Hypothalamus (tissue), 51 donors: ENCODE measurements at regions not wholly inside any gene's neighbourhood (a gene's known extent, or its start where the extent isn't known, plus 50 kb on each side); places are given as distances from the start of the nearest gene placed in this dataset.
"Not testable (repeated sequence)": the region's sequence is repeated elsewhere in the genome, so short reads cannot be mapped to it uniquely, and the experiment has no call there.

ENCODE experiments used
- DNase-seq, 51 donors: peaks; one replicate each; lab custom pipeline; 2025; lab: John Stamatoyannopoulos, UW

- DNase-seq = no peak
Measured at GRCh38 chr7:68800316-68800715, 798.0 kb upstream of the AUTS2 start.

- no peak for DNase-seq
Measured at GRCh38 chr7:68805159-68805558, 793.1 kb upstream of the AUTS2 start.

- no peak for DNase-seq
Measured at GRCh38 chr7:68807666-68808065, 790.6 kb upstream of the AUTS2 start.

- no peak for DNase-seq
Measured at GRCh38 chr7:68813551-68814080, 784.7 kb upstream of the AUTS2 start.

GRCh38 chr7:68816491-68816890, 781.8 kb upstream of the AUTS2 start:
- no peak for DNase-seq

- no peak for DNase-seq
Measured at GRCh38 chr7:68820321-68820720, 778.0 kb upstream of the AUTS2 start.

- DNase-seq = no peak
Measured at GRCh38 chr7:68821846-68822245, 776.4 kb upstream of the AUTS2 start.

GRCh38 chr7:68823996-68824780, 774.1 kb upstream of the AUTS2 start:
- no peak for DNase-seq

GRCh38 chr7:68828575-68828974, 769.7 kb upstream of the AUTS2 start:
- DNase-seq = no peak

- no peak for DNase-seq
Measured at GRCh38 chr7:68833422-68833821, 764.9 kb upstream of the AUTS2 start.

GRCh38 chr7:68839014-68839413, 759.3 kb upstream of the AUTS2 start:
- DNase-seq = no peak

- DNase-seq = peak in 1 of 51 donors; percentile 1
Measured at GRCh38 chr7:68840991-68841390, 757.3 kb upstream of the AUTS2 start.

GRCh38 chr7:68843985-68844384, 754.3 kb upstream of the AUTS2 start:
- DNase-seq = not testable (repeated sequence)

GRCh38 chr7:68846811-68847325, 751.4 kb upstream of the AUTS2 start:
- DNase-seq = no peak

GRCh38 chr7:68853254-68853653, 745.0 kb upstream of the AUTS2 start:
- DNase-seq = peak in 1 of 51 donors; percentile 58

- no peak for DNase-seq
Measured at GRCh38 chr7:68857571-68857970, 740.7 kb upstream of the AUTS2 start.

- no peak for DNase-seq
Measured at GRCh38 chr7:68858497-68858896, 739.8 kb upstream of the AUTS2 start.

- no peak for DNase-seq
Measured at GRCh38 chr7:68861171-68861570, 737.1 kb upstream of the AUTS2 start.

- DNase-seq = no peak
Measured at GRCh38 chr7:68862261-68862660, 736.0 kb upstream of the AUTS2 start.

GRCh38 chr7:68862736-68863135, 735.5 kb upstream of the AUTS2 start:
- no peak for DNase-seq

- no peak for DNase-seq
Measured at GRCh38 chr7:68865351-68866199, 732.7 kb upstream of the AUTS2 start.
